NCI-H2196 (cell line): ENCODE measurements at regions not wholly inside any gene's neighbourhood (a gene's known extent, or its start where the extent isn't known, plus 50 kb on each side); places are given as distances from the start of the nearest gene placed in this dataset.
"Not testable (repeated sequence)": the region's sequence is repeated elsewhere in the genome, so short reads cannot be mapped to it uniquely, and the experiment has no call there.

Source experiments
- DNase-seq: peaks from one replicate; lab custom pipeline; 2025; ENCODE audit not compliant: unreplicated experiment; lab: John Stamatoyannopoulos, UW

GRCh38 chr19:28700176-28700575 is 512.8 kb downstream of the UQCRFS1 start:
- DNase-seq = no peak

- DNase-seq = no peak
Measured at GRCh38 chr19:28697308-28697707, 515.6 kb downstream of the UQCRFS1 start.

- DNase-seq = no peak
Measured at GRCh38 chr19:28694812-28695211, 518.1 kb downstream of the UQCRFS1 start.

- DNase-seq = no peak
Measured at GRCh38 chr19:28691683-28692082, 521.3 kb downstream of the UQCRFS1 start.

GRCh38 chr19:28689464-28689863 is 523.5 kb downstream of the UQCRFS1 start:
- DNase-seq = not testable (repeated sequence)

- no peak for DNase-seq
Measured at GRCh38 chr19:28687296-28687695, 525.7 kb downstream of the UQCRFS1 start.

GRCh38 chr19:28686756-28687155 is 526.2 kb downstream of the UQCRFS1 start:
- DNase-seq = no peak

GRCh38 chr19:28685802-28686201 is 527.1 kb downstream of the UQCRFS1 start:
- DNase-seq = no peak

- DNase-seq = not testable (repeated sequence)
Measured at GRCh38 chr19:28685077-28685476, 527.9 kb downstream of the UQCRFS1 start.

- DNase-seq = no peak
Measured at GRCh38 chr19:28680111-28680510, 532.8 kb downstream of the UQCRFS1 start.

- DNase-seq = no peak
Measured at GRCh38 chr19:28670836-28671235, 542.1 kb downstream of the UQCRFS1 start.

- no peak for DNase-seq
Measured at GRCh38 chr19:28669804-28670203, 543.1 kb downstream of the UQCRFS1 start.

- DNase-seq = no peak
Measured at GRCh38 chr19:28667348-28667977, 545.5 kb downstream of the UQCRFS1 start.

- no peak for DNase-seq
Measured at GRCh38 chr19:28665748-28666147, 547.2 kb downstream of the UQCRFS1 start.

GRCh38 chr19:28656644-28657043 is 556.3 kb downstream of the UQCRFS1 start:
- no peak for DNase-seq

GRCh38 chr19:28655054-28655453 is 557.9 kb downstream of the UQCRFS1 start:
- DNase-seq = no peak

- DNase-seq = no peak
Measured at GRCh38 chr19:28652765-28653164, 560.2 kb downstream of the UQCRFS1 start.

GRCh38 chr19:28646629-28647028 is 566.3 kb downstream of the UQCRFS1 start:
- DNase-seq = no peak

- DNase-seq = no peak
Measured at GRCh38 chr19:28644169-28644775, 568.7 kb downstream of the UQCRFS1 start.

- no peak for DNase-seq
Measured at GRCh38 chr19:28642787-28643683, 569.9 kb downstream of the UQCRFS1 start.

- DNase-seq = no peak
Measured at GRCh38 chr19:28641395-28641794, 571.6 kb downstream of the UQCRFS1 start.

GRCh38 chr19:28640506-28640905 is 572.4 kb downstream of the UQCRFS1 start:
- DNase-seq = no peak
